DMS153 (cell line): ENCODE measurements at regions not wholly inside any gene's neighbourhood (a gene's known extent, or its start where the extent isn't known, plus 50 kb on each side); places are given as distances from the start of the nearest gene placed in this dataset.
"Not testable (repeated sequence)": the region's sequence is repeated elsewhere in the genome, so short reads cannot be mapped to it uniquely, and the experiment has no call there.

Experiments
- DNase-seq: peaks from one replicate; lab custom pipeline; 2025; lab: John Stamatoyannopoulos, UW

GRCh38 chr5:128799945-128800344, 165.3 kb upstream of the SLC27A6 start:
- no peak for DNase-seq

- DNase-seq, result no peak
Observed at GRCh38 chr5:128800377-128800776, 164.9 kb upstream of the SLC27A6 start.

DNA sequence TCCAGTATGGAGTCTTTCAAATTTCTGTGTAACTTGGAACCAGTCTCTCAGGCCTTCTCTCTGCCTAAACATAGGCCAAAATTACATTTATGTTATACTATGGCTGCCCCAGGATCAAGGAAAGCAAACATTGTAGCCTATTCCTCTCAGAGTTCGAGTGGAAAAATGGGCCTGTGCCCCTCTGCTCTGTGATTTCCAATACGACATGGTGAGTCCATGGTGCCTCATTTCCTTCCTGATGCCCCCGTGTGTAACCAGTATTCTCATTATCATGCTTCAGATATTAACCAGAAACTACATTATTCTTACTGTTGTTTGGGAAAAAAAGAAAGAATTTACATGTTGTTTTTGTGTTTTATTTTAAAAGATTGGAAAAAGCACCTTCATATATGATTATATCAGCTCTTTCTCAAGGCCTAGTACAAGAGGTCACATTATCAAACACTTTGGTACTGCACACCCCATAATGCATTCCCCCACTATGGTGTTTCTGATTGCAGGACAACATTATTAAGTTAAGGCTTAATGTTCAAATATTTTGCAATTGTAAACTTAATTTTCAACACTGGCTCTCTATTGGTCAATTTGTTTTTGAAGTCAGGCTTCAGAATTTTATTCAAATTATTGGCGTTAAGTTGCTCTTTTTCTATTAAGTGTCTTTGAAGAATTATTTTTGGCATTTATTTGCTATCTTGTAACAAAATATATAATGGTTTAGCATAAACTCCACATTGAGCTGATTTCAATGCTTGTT, 151.8 kb upstream of the SLC27A6 start:
- DNase-seq, result no peak

- DNase-seq, result no peak
Observed at GRCh38 chr5:128815201-128815600, 150.1 kb upstream of the SLC27A6 start.

DNA sequence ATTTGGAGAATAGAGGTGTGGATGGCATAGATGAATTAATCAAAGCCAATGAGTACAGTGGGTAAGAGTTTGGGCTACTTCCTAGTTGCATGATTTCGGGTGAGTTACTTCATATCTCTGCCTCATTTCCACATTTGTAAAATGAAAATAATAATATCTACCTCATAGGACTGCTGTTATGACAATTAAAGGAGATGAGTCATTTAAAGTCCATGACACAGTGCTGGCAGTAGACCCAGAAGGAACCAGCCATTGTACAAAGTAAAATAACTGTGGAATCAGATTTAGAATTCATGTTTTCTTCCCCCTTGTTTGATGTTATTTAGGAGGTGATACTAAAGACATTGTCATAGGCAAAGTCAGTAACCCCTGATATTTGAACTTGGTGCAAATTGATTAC, 139.5 kb upstream of the SLC27A6 start:
- no peak for DNase-seq

DNA sequence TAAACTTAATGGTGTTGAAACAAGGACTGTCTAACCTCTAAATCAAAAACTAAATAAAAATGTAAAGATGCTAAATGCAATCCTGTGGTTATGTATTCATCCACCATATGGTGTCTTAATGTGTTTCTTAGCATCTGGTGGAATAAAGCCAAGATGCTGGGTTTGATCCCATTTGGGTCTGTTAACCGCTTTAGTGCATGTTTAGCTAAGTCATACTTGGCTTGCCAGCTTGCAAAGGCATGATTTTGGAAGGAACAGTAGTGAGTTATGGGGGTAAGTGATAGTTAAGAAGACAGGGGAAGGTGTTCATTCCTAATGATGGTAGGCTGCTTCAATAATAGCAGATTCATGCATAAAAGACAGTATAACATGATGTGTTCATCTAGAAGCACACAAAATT, 139.0 kb upstream of the SLC27A6 start:
- DNase-seq, result no peak

- no peak for DNase-seq
Observed at GRCh38 chr5:128836571-128836970, 128.7 kb upstream of the SLC27A6 start.

DNA sequence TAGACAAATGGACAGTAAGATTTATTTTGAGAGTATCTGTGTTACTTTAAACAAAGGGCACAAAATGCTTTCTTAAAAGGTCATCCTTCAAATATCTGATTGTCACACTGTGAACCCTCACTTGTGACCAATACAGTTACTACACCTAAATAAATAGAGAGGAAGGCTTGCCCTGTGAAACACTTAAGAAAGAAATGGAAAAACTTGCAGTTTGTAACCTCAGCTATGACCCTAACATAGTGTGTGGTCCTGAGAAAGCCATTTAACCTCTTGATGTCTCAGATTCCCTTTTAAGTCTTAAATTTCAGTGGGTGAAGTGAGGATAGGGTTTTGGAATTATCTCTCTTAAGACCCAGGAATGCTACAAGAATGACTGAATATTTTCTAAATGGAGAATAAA, 126.7 kb upstream of the SLC27A6 start:
- DNase-seq, result no peak

- DNase-seq, result no peak
Observed at GRCh38 chr5:128842241-128842640, 123.0 kb upstream of the SLC27A6 start.

DNA sequence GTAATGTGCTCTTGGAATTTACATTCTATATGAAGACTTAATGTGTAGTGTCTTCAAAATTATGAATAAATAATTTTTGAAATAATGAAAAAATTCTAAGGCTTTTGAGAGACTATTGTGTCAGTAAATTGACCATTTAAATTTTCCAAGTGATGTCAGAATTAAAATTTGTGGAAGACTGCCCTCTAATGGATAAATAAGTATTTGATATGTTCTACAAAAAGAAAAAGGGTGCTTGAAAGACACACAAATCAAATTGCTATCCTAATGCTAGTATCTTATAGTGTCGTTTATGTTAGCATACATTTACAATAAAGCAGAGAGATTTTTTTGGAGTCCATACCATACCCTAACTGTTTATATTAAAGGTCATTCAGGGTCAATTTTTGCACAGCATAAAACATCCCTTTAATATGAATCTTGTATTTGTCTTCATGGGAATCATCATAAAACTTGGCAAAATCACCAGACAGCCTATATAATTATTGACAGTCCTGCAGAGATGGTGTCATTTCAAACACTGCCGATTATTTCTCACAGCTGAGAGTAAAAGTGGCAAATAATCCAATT, 120.8 kb upstream of the SLC27A6 start:
- DNase-seq, result no peak

DNA sequence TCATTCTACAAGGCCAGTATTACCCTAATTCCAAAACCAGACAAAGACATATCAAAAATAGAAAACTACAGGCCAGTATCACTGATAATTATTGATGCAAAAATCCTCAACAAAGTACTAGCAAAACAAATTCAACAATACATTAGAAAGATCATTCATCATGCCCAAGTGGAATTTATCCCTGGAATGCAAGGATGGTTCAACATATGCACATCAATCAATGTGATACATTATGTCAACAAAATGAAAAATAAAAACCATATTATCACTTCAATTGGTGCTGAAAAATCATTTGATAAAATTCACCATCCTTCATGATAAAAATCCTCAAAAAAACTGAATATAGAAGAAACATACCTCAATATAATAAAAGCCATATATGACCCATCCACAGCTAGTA, 115.2 kb upstream of the SLC27A6 start:
- DNase-seq, result no peak

DNA sequence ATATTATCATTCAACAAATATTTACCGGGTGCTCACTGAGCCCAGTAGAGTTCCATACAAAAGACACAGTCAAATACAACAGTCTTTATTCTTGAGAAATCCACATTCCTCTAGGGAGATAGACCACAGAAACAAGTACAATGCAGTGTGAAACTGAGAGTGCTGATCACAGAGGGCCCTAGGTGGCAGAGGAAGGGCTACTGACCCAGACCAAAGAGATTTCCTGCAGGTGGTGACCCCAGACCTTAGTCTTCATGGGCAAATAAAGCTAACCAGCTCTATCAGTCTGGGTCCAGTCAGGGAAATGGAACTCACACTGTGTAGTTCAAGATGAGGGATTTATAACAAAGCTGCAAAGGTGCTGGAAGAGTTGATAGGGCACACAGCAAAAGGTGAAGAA, 110.4 kb upstream of the SLC27A6 start:
- DNase-seq, result no peak

DNA sequence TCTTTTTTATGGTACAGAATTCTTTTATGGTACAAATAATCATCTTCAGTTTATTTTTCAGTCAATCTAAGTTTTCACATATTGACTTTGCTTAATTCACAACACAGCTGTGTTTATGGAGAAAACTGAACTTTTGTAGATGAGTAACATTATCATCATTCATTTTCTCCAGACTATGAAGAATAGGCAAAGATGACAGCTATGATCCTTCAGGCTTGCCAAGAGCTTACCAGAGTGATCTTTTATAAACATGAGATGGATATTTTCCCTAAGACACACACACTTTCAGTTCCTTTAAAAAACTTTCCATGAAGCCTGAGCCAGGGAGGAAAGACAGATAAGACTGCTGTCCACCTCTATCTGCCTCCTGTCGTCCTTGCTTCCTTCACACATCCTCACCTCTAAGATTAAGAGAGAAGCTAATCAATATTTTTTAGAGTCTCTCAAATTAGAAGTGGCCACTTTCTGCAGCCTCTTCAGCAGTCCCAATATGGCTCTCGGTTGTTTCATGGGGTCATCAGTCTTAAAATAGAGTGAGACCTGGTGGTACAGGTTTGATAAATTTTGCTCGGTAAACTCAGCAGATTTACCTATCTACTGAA, 108.1 kb upstream of the SLC27A6 start:
- DNase-seq, result no peak

- DNase-seq, result no peak
Observed at GRCh38 chr5:128858995-128859394, 106.3 kb upstream of the SLC27A6 start.

DNA sequence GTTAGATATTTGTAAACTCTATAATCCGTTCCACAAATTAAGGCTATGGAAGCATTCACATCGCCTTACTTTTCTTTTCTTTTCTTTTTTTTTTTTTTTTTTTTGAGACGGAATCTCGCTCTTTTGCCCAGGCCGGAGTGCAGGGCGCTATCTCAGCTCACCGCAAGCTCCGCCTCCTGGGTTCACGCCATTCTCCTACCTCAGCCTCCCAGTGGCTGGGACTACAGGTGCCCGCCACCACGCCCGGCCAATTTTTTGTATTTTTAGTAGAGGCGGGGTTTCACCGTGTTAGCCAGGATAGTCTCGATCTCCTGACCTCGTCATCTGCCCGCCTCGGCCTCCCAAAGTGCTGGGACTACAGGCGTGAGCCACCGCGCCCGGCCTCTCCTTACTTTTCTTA, 104.1 kb upstream of the SLC27A6 start:
- DNase-seq, result not testable (repeated sequence)

- no peak for DNase-seq
Observed at GRCh38 chr5:128869970-128870369, 95.3 kb upstream of the SLC27A6 start.

DNA sequence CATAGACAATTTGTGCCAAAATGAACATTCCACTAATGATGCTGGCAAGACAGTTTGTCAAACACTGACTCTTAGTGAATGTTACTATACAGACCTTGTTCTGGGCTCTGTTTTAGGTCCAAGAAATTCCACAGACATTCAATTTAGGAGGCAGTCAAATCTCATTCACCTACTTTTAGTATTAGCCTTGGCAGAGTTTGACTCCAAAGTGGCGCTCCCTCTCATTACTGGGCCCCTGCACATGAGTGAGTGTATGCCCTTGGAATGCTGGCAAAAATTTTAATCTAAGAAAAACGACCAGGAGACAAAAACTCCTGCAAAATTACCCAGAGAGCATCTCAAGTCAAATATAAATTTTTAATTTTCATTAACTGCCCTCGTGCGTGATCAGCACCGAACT, 94.9 kb upstream of the SLC27A6 start:
- DNase-seq, result no peak

GRCh38 chr5:128870923-128871322, 94.4 kb upstream of the SLC27A6 start:
- DNase-seq, result no peak

GRCh38 chr5:128876569-128877382, 88.5 kb upstream of the SLC27A6 start:
- DNase-seq, result no peak

DNA sequence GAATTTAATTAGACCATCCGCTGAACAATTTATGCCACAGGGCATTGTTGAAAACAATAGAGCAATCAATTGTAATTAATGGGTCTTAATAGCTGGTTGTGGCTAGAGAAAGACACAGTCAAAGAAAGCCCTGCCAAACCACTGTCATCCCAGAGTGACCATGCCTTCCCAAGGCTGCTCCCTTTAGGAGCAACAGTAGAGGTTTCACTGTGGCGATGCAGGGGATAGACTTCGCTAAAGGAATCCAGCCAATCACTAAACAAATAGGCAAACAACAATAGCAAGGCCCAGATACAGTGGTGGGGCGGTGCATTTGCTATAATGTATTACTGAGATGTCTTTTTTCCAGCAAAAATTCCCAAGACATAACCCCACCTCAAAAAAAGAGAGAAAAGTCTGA, 87.8 kb upstream of the SLC27A6 start:
- DNase-seq, result no peak

- DNase-seq, result no peak
Observed at GRCh38 chr5:128881502-128882018, 83.7 kb upstream of the SLC27A6 start.

DNA sequence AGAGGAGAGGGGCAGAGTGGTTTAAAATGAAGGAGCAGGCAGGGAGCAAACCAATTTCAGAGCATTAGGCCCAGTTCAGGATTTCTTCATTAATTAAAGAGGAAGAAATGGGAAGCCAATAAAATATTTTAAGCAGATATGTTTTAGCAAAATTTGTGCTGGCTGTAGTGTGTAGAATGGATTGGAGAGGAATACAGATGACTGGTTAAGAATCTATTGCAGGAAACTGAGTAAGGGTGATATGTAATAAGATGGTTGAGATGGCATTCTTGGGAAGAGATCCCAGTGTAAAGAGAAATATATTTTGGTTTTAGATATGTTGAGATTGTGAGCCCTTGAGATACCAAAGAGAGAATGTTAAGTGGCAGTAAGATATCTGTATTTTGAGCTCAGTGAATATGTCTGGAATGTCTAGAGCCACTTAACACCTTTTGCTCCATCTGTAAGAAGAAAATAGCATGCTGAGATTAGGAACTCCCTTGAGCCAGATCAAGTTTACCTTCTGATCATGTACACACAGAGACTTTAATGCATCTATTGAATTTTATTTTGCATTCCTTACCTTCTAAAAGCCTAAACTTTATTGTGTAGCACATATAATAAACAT, 79.5 kb upstream of the SLC27A6 start:
- DNase-seq, result no peak
